Trophoblast cell (in vitro differentiated cells and primary cell): ENCODE measurements at regions not wholly inside any gene's neighbourhood (a gene's known extent, or its start where the extent isn't known, plus 50 kb on each side); places are given as distances from the start of the nearest gene placed in this dataset.

ENCODE experiments used
- DNase-seq, 2 donors: peaks; one replicate each; pipeline ENCODE4 v3.0.0-alpha.2; 2016
- H2AFZ ChIP-seq: 2 replicates; pipeline ENCODE4 v1.6.1; 2013; ENCODE audit warnings: low read length, moderate library complexity, mild to moderate bottlenecking; ENCODE audit not compliant: insufficient read depth, poor library complexity
- H2AK5ac ChIP-seq: 2 replicates; pipeline ENCODE4 v1.6.1; 2013; ENCODE audit warnings: mild to moderate bottlenecking, low read length
- H2BK120ac ChIP-seq: 2 replicates; pipeline ENCODE4 v1.6.1; 2013; ENCODE audit warnings: low read length, mild to moderate bottlenecking, moderate library complexity; ENCODE audit not compliant: insufficient read depth, poor library complexity
- H2BK12ac ChIP-seq: 2 replicates; pipeline ENCODE4 v1.6.1; 2013; ENCODE audit warnings: mild to moderate bottlenecking, low read length, moderate library complexity
- H2BK5ac ChIP-seq: 2 replicates; pipeline ENCODE4 v1.6.1; 2013; ENCODE audit warnings: low read length, low read depth, moderate library complexity, mild to moderate bottlenecking; ENCODE audit not compliant: poor library complexity
- H3K14ac ChIP-seq: 2 replicates; pipeline ENCODE4 v1.6.1; 2013; ENCODE audit warnings: mild to moderate bottlenecking, low read length
- H3K18ac ChIP-seq: 2 replicates; pipeline ENCODE4 v1.6.1; 2013; ENCODE audit warnings: mild to moderate bottlenecking, low read length
- H3K23ac ChIP-seq: 2 replicates; pipeline ENCODE4 v1.6.1; 2013; ENCODE audit warnings: low read length
- H3K27ac ChIP-seq: 2 replicates; pipeline ENCODE4 v1.5.1; 2013; ENCODE audit warnings: low read depth, mild to moderate bottlenecking, inconsistent platforms, low read length, moderate library complexity
- H3K27me3 ChIP-seq: 2 replicates; pipeline ENCODE4 v1.6.1; 2013; ENCODE audit warnings: inconsistent platforms, mild to moderate bottlenecking, low read length, moderate library complexity; ENCODE audit not compliant: insufficient read depth
- H3K36me3 ChIP-seq, 2 experiments: 1 replicate in 1 of 2; 2 replicates in 1 of 2; pipeline ENCODE4 v1.6.1; 2013; ENCODE audit warnings: low read length in 2 of 2, mild to moderate bottlenecking in 2 of 2, moderate library complexity in 1 of 2; ENCODE audit not compliant: insufficient read depth in 2 of 2, control insufficient read depth in 1 of 2
- H3K4ac ChIP-seq: 2 replicates; pipeline ENCODE4 v1.6.1; 2013; ENCODE audit warnings: low read depth, mild to moderate bottlenecking, low read length, moderate library complexity
- H3K4me1 ChIP-seq, 2 experiments: 1 replicate in 1 of 2; 2 replicates in 1 of 2; pipeline ENCODE4 v1.6.1; 2013; ENCODE audit warnings: low read length in 2 of 2, mild to moderate bottlenecking in 2 of 2, moderate library complexity in 1 of 2; ENCODE audit not compliant: insufficient read depth in 2 of 2, control insufficient read depth in 1 of 2
- H3K4me2 ChIP-seq: 2 replicates; pipeline ENCODE4 v1.6.1; 2013; ENCODE audit warnings: inconsistent platforms, mild to moderate bottlenecking, low read length, moderate library complexity
- H3K4me3 ChIP-seq: 2 replicates; pipeline ENCODE4 v1.5.1; 2013; ENCODE audit warnings: mild to moderate bottlenecking, low read depth, low read length, inconsistent platforms
- H3K79me1 ChIP-seq: one replicate; pipeline ENCODE4 v1.6.1; 2013; ENCODE audit warnings: low read length
- H3K79me2 ChIP-seq: 2 replicates; pipeline ENCODE4 v1.6.1; 2013; ENCODE audit warnings: low read length, mild to moderate bottlenecking; ENCODE audit not compliant: control insufficient read depth, insufficient read depth, poor library complexity
- H3K9ac ChIP-seq: 2 replicates; pipeline ENCODE4 v1.6.1; 2013; ENCODE audit warnings: mild to moderate bottlenecking, low read length
- H3K9me3 ChIP-seq: 2 replicates; pipeline ENCODE4 v1.6.1; 2013; ENCODE audit warnings: low read depth, mild to moderate bottlenecking, control low read depth, inconsistent platforms, low read length; ENCODE audit not compliant: insufficient read depth
- H4K12ac ChIP-seq: 2 replicates; pipeline ENCODE4 v1.6.1; 2013; ENCODE audit warnings: low read depth, mild to moderate bottlenecking, low read length, moderate library complexity
- H4K8ac ChIP-seq: 2 replicates; pipeline ENCODE4 v1.6.1; 2013; ENCODE audit warnings: low read depth, mild to moderate bottlenecking, low read length, moderate library complexity
- H4K91ac ChIP-seq: one replicate; pipeline ENCODE4 v1.6.1; 2013; ENCODE audit warnings: low read depth, mild to moderate bottlenecking, low read length, moderate library complexity
- WGBS: extraction: QIAGEN DNeasy Blood & Tissue Kit; methylation state at CpG from one replicate; pipeline ENCODE4 v1.1.7; 2013; ENCODE audit warnings: missing lambda C conversion rate; ENCODE audit not compliant: insufficient read length, insufficient coverage; ENCODE audit errors: extremely low coverage; 5-methylcytosine and 5-hydroxymethylcytosine counted together

DNA sequence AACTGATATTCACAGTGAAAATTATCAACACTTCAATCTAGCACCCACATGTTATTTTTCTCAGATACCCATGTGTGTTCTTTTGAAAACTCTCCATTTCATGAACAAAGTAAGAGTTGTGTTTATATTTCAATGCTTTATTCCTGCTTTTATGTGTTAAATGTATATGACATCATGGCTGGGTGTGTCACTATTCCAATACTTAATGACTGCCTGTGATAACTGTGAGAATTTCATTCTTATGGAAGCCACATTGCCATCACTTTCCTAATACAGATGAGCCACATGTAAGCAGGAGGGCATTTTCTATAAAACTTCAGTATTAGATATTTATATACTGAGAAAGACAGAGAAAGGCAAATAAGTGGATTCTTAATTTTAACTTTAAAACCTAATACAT, 100.4 kb upstream of the FIGN start:
- Histone ChIP-seq H2BK5ac (no peak overlapping the region), H3K4ac (no peak overlapping the region), H3K27ac (no peak overlapping the region), H4K12ac (no peak overlapping the region), H3K23ac (no peak overlapping the region), H3K27me3 (no peaks in the 10 kb centered on the region), H2BK12ac (no peak overlapping the region), H3K14ac (no peak overlapping the region), H2BK120ac (no peak overlapping the region), H3K9me3 (no peaks in the 10 kb centered on the region), H3K36me3 (peaks cover 0 to 2% of the 10 kb centered on the region in 2 experiments), H2AFZ (no peak overlapping the region), H3K79me2 (no peaks in the 10 kb centered on the region), H3K4me3 (no peak overlapping the region), H2AK5ac (no peak overlapping the region), H3K4me1 (no peaks in the 10 kb centered on the region), H3K4me2 (no peak overlapping the region), H4K8ac (no peak overlapping the region), H4K91ac (no peak overlapping the region), H3K79me1 (no peaks in the 10 kb centered on the region), H3K18ac (no peak overlapping the region), H3K9ac (no peak overlapping the region)
- no peak for DNase-seq

- no peak overlapping the region for H2BK12ac ChIP-seq
- no peak overlapping the region for H3K4me3 ChIP-seq
- H2BK120ac ChIP-seq = no peak overlapping the region
- H3K27me3 ChIP-seq = no peaks in the 10 kb centered on the region
- H3K9me3 ChIP-seq = no peaks in the 10 kb centered on the region
- H3K23ac ChIP-seq = no peak overlapping the region
- H3K4ac ChIP-seq = no peak overlapping the region
- no peaks in the 10 kb centered on the region for H3K4me1 ChIP-seq
- WGBS = no CpG with 5 or more reads among the region's 1 CpG
- H3K27ac ChIP-seq = no peak overlapping the region
- DNase-seq = peak; percentile 26 to 85
- H3K79me1 ChIP-seq = no peaks in the 10 kb centered on the region
- H2AFZ ChIP-seq = no peak overlapping the region
- H3K9ac ChIP-seq = no peak overlapping the region
- no peak overlapping the region for H4K12ac ChIP-seq
- H4K91ac ChIP-seq = no peak overlapping the region
- no peak overlapping the region for H4K8ac ChIP-seq
- no peaks in the 10 kb centered on the region for H3K79me2 ChIP-seq
- no peak overlapping the region for H3K14ac ChIP-seq
- peaks cover 0 to 2% of the 10 kb centered on the region in 2 experiments for H3K36me3 ChIP-seq
- no peak overlapping the region for H3K4me2 ChIP-seq
- no peak overlapping the region for H3K18ac ChIP-seq
- no peak overlapping the region for H2BK5ac ChIP-seq
- H2AK5ac ChIP-seq = no peak overlapping the region
Observed at GRCh38 chr2:163834841-163835240, 99.0 kb upstream of the FIGN start.

DNA sequence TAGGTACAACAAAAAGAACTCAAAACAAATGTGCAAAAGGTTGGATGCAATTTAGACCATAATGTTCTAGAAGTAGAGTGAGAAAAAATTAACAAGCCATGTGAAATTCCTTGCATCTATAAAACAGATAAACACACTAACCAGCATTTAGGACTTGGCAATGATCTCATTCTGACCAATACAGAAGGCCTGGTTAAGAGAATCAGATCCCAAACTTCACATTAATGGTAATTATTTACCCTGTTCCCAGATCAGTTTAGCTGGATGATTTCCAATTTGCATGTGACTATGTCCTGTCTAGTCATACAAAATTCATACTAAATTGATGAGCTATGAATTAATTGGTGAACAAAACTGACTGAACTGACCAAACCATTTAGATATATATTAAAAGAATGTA, 98.4 kb upstream of the FIGN start:
- H3K4ac ChIP-seq = no peak overlapping the region
- H3K27ac ChIP-seq = no peak overlapping the region
- no peak overlapping the region for H2BK12ac ChIP-seq
- H2AK5ac ChIP-seq = no peak overlapping the region
- no peak overlapping the region for H2AFZ ChIP-seq
- H4K8ac ChIP-seq = no peak overlapping the region
- no peak overlapping the region for H3K4me2 ChIP-seq
- H3K14ac ChIP-seq = no peak overlapping the region
- H3K9me3 ChIP-seq = no peaks in the 10 kb centered on the region
- no peak overlapping the region for H3K4me3 ChIP-seq
- no peaks in the 10 kb centered on the region for H3K79me2 ChIP-seq
- H2BK120ac ChIP-seq = no peak overlapping the region
- H3K9ac ChIP-seq = no peak overlapping the region
- no peak overlapping the region for H3K23ac ChIP-seq
- H3K4me1 ChIP-seq = no peaks in the 10 kb centered on the region
- DNase-seq = peak in 1 of 2 donors; percentile 9
- H2BK5ac ChIP-seq = no peak overlapping the region
- H3K18ac ChIP-seq = no peak overlapping the region
- no peaks in the 10 kb centered on the region for H3K79me1 ChIP-seq
- H4K12ac ChIP-seq = no peak overlapping the region
- no peaks in the 10 kb centered on the region for H3K27me3 ChIP-seq
- H4K91ac ChIP-seq = no peak overlapping the region
- H3K36me3 ChIP-seq = peaks cover 0 to 1% of the 10 kb centered on the region in 2 experiments

DNA sequence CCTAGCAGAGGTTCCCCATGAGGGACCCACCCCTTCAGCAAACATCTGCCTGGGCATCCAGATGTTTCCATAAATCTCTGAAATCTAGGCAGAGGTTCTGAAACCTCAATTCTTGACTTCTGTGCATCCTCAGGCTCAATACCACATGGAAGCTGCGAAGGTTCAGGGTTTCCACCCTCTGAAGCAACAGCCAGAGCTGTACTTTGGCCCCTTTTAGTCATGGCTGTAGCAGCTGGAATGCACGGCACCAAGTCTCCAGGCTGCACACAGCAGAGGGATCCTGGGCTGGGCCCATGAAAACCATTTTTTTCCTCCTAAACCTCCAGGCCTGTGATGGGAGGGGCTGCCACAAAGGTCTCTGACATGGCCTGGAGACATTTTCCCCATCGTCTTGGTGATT, 93.0 kb upstream of the FIGN start:
- no peak overlapping the region for H2BK5ac ChIP-seq
- H3K9ac ChIP-seq = no peak overlapping the region
- no peak overlapping the region for H3K23ac ChIP-seq
- H2AFZ ChIP-seq = no peak overlapping the region
- H2BK120ac ChIP-seq = no peak overlapping the region
- H3K27ac ChIP-seq = no peak overlapping the region
- no peaks in the 10 kb centered on the region for H3K79me2 ChIP-seq
- peaks cover 0 to 2% of the 10 kb centered on the region in 2 experiments for H3K4me1 ChIP-seq
- H4K12ac ChIP-seq = no peak overlapping the region
- H3K36me3 ChIP-seq = no peaks in the 10 kb centered on the region
- H3K9me3 ChIP-seq = peaks cover 2% of the 10 kb centered on the region
- H3K4me3 ChIP-seq = no peak overlapping the region
- no peak overlapping the region for H2BK12ac ChIP-seq
- no peak overlapping the region for H3K4ac ChIP-seq
- no peak overlapping the region for H4K91ac ChIP-seq
- WGBS = no CpG with 5 or more reads among the region's 3 CpGs
- no peak overlapping the region for H3K14ac ChIP-seq
- H3K27me3 ChIP-seq = no peaks in the 10 kb centered on the region
- H4K8ac ChIP-seq = no peak overlapping the region
- H2AK5ac ChIP-seq = no peak overlapping the region
- no peak overlapping the region for H3K18ac ChIP-seq
- no peaks in the 10 kb centered on the region for H3K79me1 ChIP-seq
- no peak overlapping the region for H3K4me2 ChIP-seq
- DNase-seq = no peak

DNA sequence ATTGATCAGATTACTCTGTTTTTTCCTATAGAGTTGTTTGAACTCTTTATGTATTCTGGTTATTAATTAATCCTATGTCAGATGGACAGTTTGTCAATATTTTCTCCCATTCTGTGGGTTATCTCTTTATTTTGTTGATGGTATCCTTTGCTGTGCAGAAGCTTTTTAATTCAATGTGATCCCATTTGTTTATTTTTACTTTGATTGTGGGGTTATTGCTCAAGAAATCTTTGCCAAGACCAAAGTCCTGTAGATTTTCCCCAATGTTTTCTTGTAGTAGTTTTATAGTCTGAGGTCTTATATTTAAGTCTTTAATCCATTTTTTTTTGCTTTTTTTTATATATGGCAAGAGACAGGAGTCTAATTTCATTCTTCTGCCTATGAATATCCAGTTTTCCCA, 86.2 kb upstream of the FIGN start:
- DNase-seq = no peak
- no peak overlapping the region for H4K91ac ChIP-seq

More for the DNA sequence above, 86.2 kb upstream of the FIGN start:
- H3K79me1 ChIP-seq = no peaks in the 10 kb centered on the region
- no peak overlapping the region for H2AK5ac ChIP-seq
- H4K12ac ChIP-seq = no peak overlapping the region
- no peaks in the 10 kb centered on the region for H3K79me2 ChIP-seq
- no peak overlapping the region for H2AFZ ChIP-seq
- no peak overlapping the region for H2BK5ac ChIP-seq
- no peak overlapping the region for H2BK120ac ChIP-seq
- peaks cover under 1% of the 10 kb centered on the region for H3K9me3 ChIP-seq
- H3K4me1 ChIP-seq = peaks cover 0 to under 1% of the 10 kb centered on the region in 2 experiments
- no peak overlapping the region for H3K23ac ChIP-seq
- no peak overlapping the region for H3K27ac ChIP-seq
- H3K4ac ChIP-seq = no peak overlapping the region
- no peak overlapping the region for H3K14ac ChIP-seq
- no peak overlapping the region for H3K18ac ChIP-seq
- no peak overlapping the region for H2BK12ac ChIP-seq
- no peaks in the 10 kb centered on the region for H3K36me3 ChIP-seq
- H3K27me3 ChIP-seq = no peaks in the 10 kb centered on the region
- H3K4me2 ChIP-seq = no peak overlapping the region
- H3K9ac ChIP-seq = no peak overlapping the region
- H4K8ac ChIP-seq = no peak overlapping the region
- no peak overlapping the region for H3K4me3 ChIP-seq
